ENCODE measurements at regions not wholly inside any gene's neighbourhood (a gene's known extent, or its start where the extent isn't known, plus 50 kb on each side); places are given as distances from the start of the nearest gene placed in this dataset.
A peak's percentile ranks its signal among the peaks of the same experiment; 100 is the strongest.

GRCh38 chr10:78182841-78183240, 149.2 kb downstream of the RPS24 start:
- Histone ChIP-seq H3K9me3 (no peaks in the 10 kb centered on the region), H3K36me3 (no peaks in the 10 kb centered on the region), H3K27me3 (no peaks in the 10 kb centered on the region), H3K4me1 (peaks cover 9 to 23% (median 19%) of the 10 kb centered on the region in 4 donors), H3K4me3 (no peak overlapping the region), H3K27ac (no peak overlapping the region)
- no peak for ATAC-seq (ENCODE audit: low FRiP score in 2 of 2)
- TF ChIP-seq POLR2AphosphoS5 (IDR thresholded peaks at IDR 0.05) (no peak), EP300 (IDR thresholded peaks at IDR 0.05) (no peak), POLR2A (IDR thresholded peaks at IDR 0.05) (no peak), CTCF (IDR thresholded peaks at IDR 0.05) (no peak)
- 100% methylated on average over 1 of the region's 1 CpG for WGBS, 2 donors
- no peak for DNase-seq

GRCh38 chr10:78184851-78185692, 151.4 kb downstream of the RPS24 start:
- H3K9me3 ChIP-seq = no peaks in the 10 kb centered on the region
- peaks cover 7 to 15% (median 10%) of the 10 kb centered on the region in 4 donors for H3K4me1 ChIP-seq
- no peaks in the 10 kb centered on the region for H3K27me3 ChIP-seq
- ATAC-seq (ENCODE audit: low FRiP score in 2 of 2) (no peak), DNase-seq (no peak)
- no peak for TF ChIP-seq POLR2A (IDR thresholded peaks at IDR 0.05)
- no peak for TF ChIP-seq POLR2AphosphoS5 (IDR thresholded peaks at IDR 0.05)
- no peak for TF ChIP-seq EP300 (IDR thresholded peaks at IDR 0.05)
- TF ChIP-seq CTCF (IDR thresholded peaks at IDR 0.05) = no peak
- no peaks in the 10 kb centered on the region for H3K36me3 ChIP-seq
- H3K4me3 ChIP-seq = no peak overlapping the region
- 91% methylated on average over 18 to 19 of the region's 19 CpGs for WGBS, 2 donors
- H3K27ac ChIP-seq = no peak overlapping the region

- no peak for ATAC-seq (ENCODE audit: low FRiP score in 2 of 2)
- TF ChIP-seq POLR2A (IDR thresholded peaks at IDR 0.05) = no peak
- peak in 2 of 4 donors; percentile 14 to 34 for TF ChIP-seq EP300 (IDR thresholded peaks at IDR 0.05)
- peak in 1 of 2 donors; percentile 61 for TF ChIP-seq POLR2AphosphoS5 (IDR thresholded peaks at IDR 0.05)
- 56% methylated on average over 2 of the region's 2 CpGs; no CpG with 5 or more reads in 1 of the 2 donors for WGBS, 2 donors
Observed at GRCh38 chr10:78185693-78186055, 152.0 kb downstream of the RPS24 start.

GRCh38 chr10:78186572-78186971, 152.9 kb downstream of the RPS24 start:
- WGBS, 2 donors = 81% methylated on average over 2 to 3 of the region's 3 CpGs
- DNase-seq (no peak), ATAC-seq (ENCODE audit: low FRiP score in 2 of 2) (no peak)
- no peaks in the 10 kb centered on the region for H3K9me3 ChIP-seq
- TF ChIP-seq POLR2AphosphoS5 (IDR thresholded peaks at IDR 0.05) (no peak), EP300 (IDR thresholded peaks at IDR 0.05) (no peak)
- no peak overlapping the region for H3K27ac ChIP-seq
- H3K36me3 ChIP-seq = no peaks in the 10 kb centered on the region
- peaks cover 6 to 15% (median 8%) of the 10 kb centered on the region in 4 donors for H3K4me1 ChIP-seq
- H3K4me3 ChIP-seq = no peak overlapping the region
- no peaks in the 10 kb centered on the region for H3K27me3 ChIP-seq

More at GRCh38 chr10:78185693-78186055, 152.0 kb downstream of the RPS24 start:
- Histone ChIP-seq H3K4me3 (no peak overlapping the region), H3K27me3 (no peaks in the 10 kb centered on the region), H3K4me1 (peaks cover 6 to 15% (median 8%) of the 10 kb centered on the region in 4 donors), H3K27ac (no peak overlapping the region), H3K36me3 (no peaks in the 10 kb centered on the region), H3K9me3 (no peaks in the 10 kb centered on the region)
- peak in 1 of 2 donors; percentile 40 for DNase-seq

GRCh38 chr10:78187371-78187770, 153.7 kb downstream of the RPS24 start:
- H3K27ac ChIP-seq = no peak overlapping the region
- WGBS, 2 donors = 100% methylated on average over 2 of the region's 2 CpGs
- H3K4me3 ChIP-seq = no peak overlapping the region
- no peaks in the 10 kb centered on the region for H3K36me3 ChIP-seq
- DNase-seq (no peak), ATAC-seq (ENCODE audit: low FRiP score in 2 of 2) (no peak)
- TF ChIP-seq CTCF (IDR thresholded peaks at IDR 0.05) (no peak), POLR2A (IDR thresholded peaks at IDR 0.05) (no peak), POLR2AphosphoS5 (IDR thresholded peaks at IDR 0.05) (no peak), EP300 (IDR thresholded peaks at IDR 0.05) (no peak)
- H3K27me3 ChIP-seq = no peaks in the 10 kb centered on the region
- peaks cover 6 to 15% (median 8%) of the 10 kb centered on the region in 4 donors for H3K4me1 ChIP-seq
- H3K9me3 ChIP-seq = no peaks in the 10 kb centered on the region
